ENCODE measurements at regions not wholly inside any gene's neighbourhood (a gene's known extent, or its start where the extent isn't known, plus 50 kb on each side); places are given as distances from the start of the nearest gene placed in this dataset.
A peak's percentile ranks its signal among the peaks of the same experiment; 100 is the strongest.

DNA sequence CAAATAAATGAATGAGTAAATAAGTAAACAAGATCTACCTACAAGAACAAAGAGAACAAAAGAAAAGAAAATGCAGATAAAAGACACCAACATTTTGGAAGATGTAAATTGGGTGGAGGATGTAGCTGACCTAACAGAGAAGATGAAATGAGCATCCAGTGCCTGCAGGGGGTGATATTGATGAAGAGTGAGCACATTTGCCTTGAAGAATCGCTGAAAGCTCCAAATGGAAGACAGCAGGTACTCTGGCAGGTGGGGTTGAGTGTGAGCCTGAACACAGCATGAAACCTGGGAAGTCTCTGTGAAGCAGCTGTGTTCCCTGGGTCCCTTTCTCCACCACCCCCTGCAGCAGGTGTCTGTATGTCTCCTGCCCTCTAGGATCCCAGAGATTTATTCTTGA is 125.6 kb downstream of the NXNL2 start:
- Histone ChIP-seq H3K9ac (replicated peaks; ENCODE audit: extremely low read depth, insufficient read depth, low read length) (no peak overlapping the region), H3K4me1 (ENCODE audit: control insufficient read depth, extremely low read depth, insufficient read depth, low read length) (no peaks in the 10 kb centered on the region), H3K4me3 (replicated peaks in 1 of 3; ENCODE audit: insufficient read depth in 1 of 3, low read depth in 1 of 3, low read length in 3 of 3) (no peak overlapping the region), H3K9me3 (replicated peaks; ENCODE audit: control insufficient read depth, insufficient read depth, low read length) (no peaks in the 10 kb centered on the region), H3K9me1 (replicated peaks; ENCODE audit: control insufficient read depth, extremely low read depth, insufficient read depth, low read length) (no peaks in the 10 kb centered on the region), H3K36me3 (ENCODE audit: control insufficient read depth in 2 of 2, extremely low read depth in 1 of 2, insufficient read depth in 2 of 2, low read length in 2 of 2) (no peaks in the 10 kb centered on the region), H3K27me3 (ENCODE audit: control insufficient read depth in 2 of 2, insufficient read depth in 2 of 2, low read length in 2 of 2) (no peaks in the 10 kb centered on the region), H3K79me2 (ENCODE audit: control insufficient read depth, insufficient read depth, low read length) (no peaks in the 10 kb centered on the region), H3K27ac (ENCODE audit: insufficient read depth, low read depth, low read length) (no peak overlapping the region), H4K20me1 (replicated peaks; ENCODE audit: control insufficient read depth, extremely low read depth, insufficient read depth, low read length) (no peaks in the 10 kb centered on the region), H3K4me2 (ENCODE audit: insufficient read depth, low read length) (no peak overlapping the region), H2AFZ (ENCODE audit: low read depth, low read length) (no peak overlapping the region)
- peak; percentile 46 for DNase-seq (ENCODE audit: low read depth, low spot score)
- TF ChIP-seq MYC (IDR thresholded peaks at IDR 0.05; ENCODE audit: low read depth, low read length) = no peak
- TF ChIP-seq, protein P1, sequence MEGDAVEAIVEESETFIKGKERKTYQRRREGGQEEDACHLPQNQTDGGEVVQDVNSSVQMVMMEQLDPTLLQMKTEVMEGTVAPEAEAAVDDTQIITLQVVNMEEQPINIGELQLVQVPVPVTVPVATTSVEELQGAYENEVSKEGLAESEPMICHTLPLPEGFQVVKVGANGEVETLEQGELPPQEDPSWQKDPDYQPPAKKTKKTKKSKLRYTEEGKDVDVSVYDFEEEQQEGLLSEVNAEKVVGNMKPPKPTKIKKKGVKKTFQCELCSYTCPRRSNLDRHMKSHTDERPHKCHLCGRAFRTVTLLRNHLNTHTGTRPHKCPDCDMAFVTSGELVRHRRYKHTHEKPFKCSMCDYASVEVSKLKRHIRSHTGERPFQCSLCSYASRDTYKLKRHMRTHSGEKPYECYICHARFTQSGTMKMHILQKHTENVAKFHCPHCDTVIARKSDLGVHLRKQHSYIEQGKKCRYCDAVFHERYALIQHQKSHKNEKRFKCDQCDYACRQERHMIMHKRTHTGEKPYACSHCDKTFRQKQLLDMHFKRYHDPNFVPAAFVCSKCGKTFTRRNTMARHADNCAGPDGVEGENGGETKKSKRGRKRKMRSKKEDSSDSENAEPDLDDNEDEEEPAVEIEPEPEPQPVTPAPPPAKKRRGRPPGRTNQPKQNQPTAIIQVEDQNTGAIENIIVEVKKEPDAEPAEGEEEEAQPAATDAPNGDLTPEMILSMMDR (IDR thresholded peaks at IDR 0.05; ENCODE audit: extremely low read depth in 1 of 2, insufficient read depth in 1 of 2, low read depth in 1 of 2, low read length in 2 of 2) = peak; percentile 36 to 50
- dilution Hi-C loops (cut with MboI; ENCODE audit: extremely low pct_ligation_motif_present, low sequenced_read_pairs) = no loop called here
- POLR2A ChIA-PET = no interaction called here
- CTCF ChIA-PET = interaction anchor here (1.0 to 4.5 kb wide), 15 partner anchors 31 to 618 kb away, joined by 3 to 75 read pairs (median 4); partner anchors contain the start of gene S1PR3
- intact Hi-C loops (cut with micrococcal nuclease) = loop anchor here (1.0 to 10.0 kb wide), 5 partner anchors 80 to 617 kb away; no protein-coding TSS in a partner anchor
- peak; percentile 69 for FAIRE-seq
- no TSS peak for BruUV-seq (replicated peaks)

DNA sequence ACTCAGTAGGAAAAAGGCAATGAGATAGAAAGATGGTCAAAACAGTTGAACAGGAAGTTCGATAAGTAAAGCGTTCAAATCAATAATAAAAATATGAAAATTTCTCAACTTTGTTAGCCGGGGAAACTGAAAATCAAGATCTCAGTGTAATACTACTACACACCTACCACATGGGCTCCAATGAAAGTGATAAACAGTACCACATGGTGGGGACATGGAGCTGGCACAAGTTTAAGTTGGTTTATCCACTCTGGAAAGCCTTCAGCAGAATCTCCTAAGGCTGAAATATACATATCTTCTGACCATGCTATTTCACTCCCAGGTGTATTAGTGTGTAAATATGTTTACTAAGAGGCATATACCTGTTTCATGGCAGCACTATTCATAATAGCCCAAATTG is 126.8 kb downstream of the NXNL2 start:
- intact Hi-C loops (cut with micrococcal nuclease) (loop anchor here (2.0 to 10.0 kb wide), 4 partner anchors 79 to 616 kb away; no protein-coding TSS in a partner anchor), dilution Hi-C loops (cut with MboI; ENCODE audit: extremely low pct_ligation_motif_present, low sequenced_read_pairs) (no loop called here)
- Histone ChIP-seq H4K20me1 (replicated peaks; ENCODE audit: control insufficient read depth, extremely low read depth, insufficient read depth, low read length) (no peaks in the 10 kb centered on the region), H3K9me1 (replicated peaks; ENCODE audit: control insufficient read depth, extremely low read depth, insufficient read depth, low read length) (no peaks in the 10 kb centered on the region), H3K4me3 (replicated peaks in 1 of 3; ENCODE audit: insufficient read depth in 1 of 3, low read depth in 1 of 3, low read length in 3 of 3) (no peak overlapping the region), H2AFZ (ENCODE audit: low read depth, low read length) (no peak overlapping the region), H3K9me3 (replicated peaks; ENCODE audit: control insufficient read depth, insufficient read depth, low read length) (no peaks in the 10 kb centered on the region), H3K36me3 (ENCODE audit: control insufficient read depth in 2 of 2, extremely low read depth in 1 of 2, insufficient read depth in 2 of 2, low read length in 2 of 2) (no peaks in the 10 kb centered on the region), H3K27ac (ENCODE audit: insufficient read depth, low read depth, low read length) (no peak overlapping the region), H3K79me2 (ENCODE audit: control insufficient read depth, insufficient read depth, low read length) (no peaks in the 10 kb centered on the region), H3K4me2 (ENCODE audit: insufficient read depth, low read length) (no peak overlapping the region), H3K27me3 (ENCODE audit: control insufficient read depth in 2 of 2, insufficient read depth in 2 of 2, low read length in 2 of 2) (no peaks in the 10 kb centered on the region), H3K4me1 (ENCODE audit: control insufficient read depth, extremely low read depth, insufficient read depth, low read length) (no peaks in the 10 kb centered on the region), H3K9ac (replicated peaks; ENCODE audit: extremely low read depth, insufficient read depth, low read length) (no peak overlapping the region)
- POLR2A ChIA-PET = no interaction called here
- CTCF ChIA-PET = interaction anchor here (0.6 to 4.5 kb wide), 7 partner anchors 12 to 345 kb away, joined by 3 to 75 read pairs (median 3); partner anchors contain the start of gene S1PR3
- DNase-seq (ENCODE audit: low read depth, low spot score) (peak; percentile 27), FAIRE-seq (no peak)
- no peak for TF ChIP-seq FOS (IDR thresholded peaks at IDR 0.05; ENCODE audit: borderline replicate concordance, insufficient read depth, low read length)
- TF ChIP-seq, protein P1 (IDR thresholded peaks at IDR 0.05; ENCODE audit: extremely low read depth in 1 of 2, insufficient read depth in 1 of 2, low read depth in 1 of 2, low read length in 2 of 2) = peak; percentile 8 to 13
- BruUV-seq (replicated peaks) = no TSS peak

Measured in endothelial cell of umbilical vein (primary cell).